ENCODE measurements at regions not wholly inside any gene's neighbourhood (a gene's known extent, or its start where the extent isn't known, plus 50 kb on each side); places are given as distances from the start of the nearest gene placed in this dataset.

DNA sequence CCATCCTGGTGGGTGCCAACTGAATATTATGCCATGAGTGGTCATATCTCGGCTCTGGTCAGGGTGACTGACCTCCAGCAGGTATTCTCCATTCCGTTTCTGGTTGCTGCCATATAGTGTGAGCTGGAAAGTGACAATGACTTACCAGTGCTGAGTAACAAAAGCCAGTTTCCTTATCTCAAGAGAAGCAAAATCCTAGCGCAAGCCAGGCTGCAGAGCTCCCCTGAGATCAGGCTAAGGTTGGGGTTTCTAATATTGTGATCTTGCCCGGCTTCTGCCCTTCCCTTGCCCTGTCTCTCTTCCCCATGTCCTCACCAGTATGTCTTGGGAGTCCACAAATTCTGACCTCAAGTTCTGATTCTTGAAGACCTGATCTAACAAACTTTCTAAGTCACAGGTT, 271.3 kb upstream of the SPTLC3 start:
- TF ChIP-seq TAF1 (conservative IDR thresholded peaks at IDR 0.05), result no peak
- TF ChIP-seq HNF4G (IDR thresholded peaks at IDR 0.05), result no peak
- no peak for TF ChIP-seq NR2F2 (IDR thresholded peaks at IDR 0.05)
- TF ChIP-seq JUND (IDR thresholded peaks at IDR 0.05), result no peak
- TF ChIP-seq, protein P1, sequence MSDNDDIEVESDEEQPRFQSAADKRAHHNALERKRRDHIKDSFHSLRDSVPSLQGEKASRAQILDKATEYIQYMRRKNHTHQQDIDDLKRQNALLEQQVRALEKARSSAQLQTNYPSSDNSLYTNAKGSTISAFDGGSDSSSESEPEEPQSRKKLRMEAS (IDR thresholded peaks at IDR 0.05), result no peak
- no peak for TF ChIP-seq GABPA (IDR thresholded peaks at IDR 0.05 in 1 of 2, conservative IDR thresholded peaks at IDR 0.05 in 1 of 2)
- TF ChIP-seq, protein P2, sequence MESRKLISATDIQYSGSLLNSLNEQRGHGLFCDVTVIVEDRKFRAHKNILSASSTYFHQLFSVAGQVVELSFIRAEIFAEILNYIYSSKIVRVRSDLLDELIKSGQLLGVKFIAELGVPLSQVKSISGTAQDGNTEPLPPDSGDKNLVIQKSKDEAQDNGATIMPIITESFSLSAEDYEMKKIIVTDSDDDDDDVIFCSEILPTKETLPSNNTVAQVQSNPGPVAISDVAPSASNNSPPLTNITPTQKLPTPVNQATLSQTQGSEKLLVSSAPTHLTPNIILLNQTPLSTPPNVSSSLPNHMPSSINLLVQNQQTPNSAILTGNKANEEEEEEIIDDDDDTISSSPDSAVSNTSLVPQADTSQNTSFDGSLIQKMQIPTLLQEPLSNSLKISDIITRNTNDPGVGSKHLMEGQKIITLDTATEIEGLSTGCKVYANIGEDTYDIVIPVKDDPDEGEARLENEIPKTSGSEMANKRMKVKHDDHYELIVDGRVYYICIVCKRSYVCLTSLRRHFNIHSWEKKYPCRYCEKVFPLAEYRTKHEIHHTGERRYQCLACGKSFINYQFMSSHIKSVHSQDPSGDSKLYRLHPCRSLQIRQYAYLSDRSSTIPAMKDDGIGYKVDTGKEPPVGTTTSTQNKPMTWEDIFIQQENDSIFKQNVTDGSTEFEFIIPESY (IDR thresholded peaks at IDR 0.05), result no peak
- TF ChIP-seq, protein P3, sequence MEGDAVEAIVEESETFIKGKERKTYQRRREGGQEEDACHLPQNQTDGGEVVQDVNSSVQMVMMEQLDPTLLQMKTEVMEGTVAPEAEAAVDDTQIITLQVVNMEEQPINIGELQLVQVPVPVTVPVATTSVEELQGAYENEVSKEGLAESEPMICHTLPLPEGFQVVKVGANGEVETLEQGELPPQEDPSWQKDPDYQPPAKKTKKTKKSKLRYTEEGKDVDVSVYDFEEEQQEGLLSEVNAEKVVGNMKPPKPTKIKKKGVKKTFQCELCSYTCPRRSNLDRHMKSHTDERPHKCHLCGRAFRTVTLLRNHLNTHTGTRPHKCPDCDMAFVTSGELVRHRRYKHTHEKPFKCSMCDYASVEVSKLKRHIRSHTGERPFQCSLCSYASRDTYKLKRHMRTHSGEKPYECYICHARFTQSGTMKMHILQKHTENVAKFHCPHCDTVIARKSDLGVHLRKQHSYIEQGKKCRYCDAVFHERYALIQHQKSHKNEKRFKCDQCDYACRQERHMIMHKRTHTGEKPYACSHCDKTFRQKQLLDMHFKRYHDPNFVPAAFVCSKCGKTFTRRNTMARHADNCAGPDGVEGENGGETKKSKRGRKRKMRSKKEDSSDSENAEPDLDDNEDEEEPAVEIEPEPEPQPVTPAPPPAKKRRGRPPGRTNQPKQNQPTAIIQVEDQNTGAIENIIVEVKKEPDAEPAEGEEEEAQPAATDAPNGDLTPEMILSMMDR (IDR thresholded peaks at IDR 0.05; ENCODE audit: low read depth, low read length, missing input control), result no peak
- TF ChIP-seq YY1 (IDR thresholded peaks at IDR 0.05), result no peak
- no peak for TF ChIP-seq FOXA1 (IDR thresholded peaks at IDR 0.05)
- TF ChIP-seq HNF4A (conservative IDR thresholded peaks at IDR 0.05), result no peak
- TF ChIP-seq, protein P4, sequence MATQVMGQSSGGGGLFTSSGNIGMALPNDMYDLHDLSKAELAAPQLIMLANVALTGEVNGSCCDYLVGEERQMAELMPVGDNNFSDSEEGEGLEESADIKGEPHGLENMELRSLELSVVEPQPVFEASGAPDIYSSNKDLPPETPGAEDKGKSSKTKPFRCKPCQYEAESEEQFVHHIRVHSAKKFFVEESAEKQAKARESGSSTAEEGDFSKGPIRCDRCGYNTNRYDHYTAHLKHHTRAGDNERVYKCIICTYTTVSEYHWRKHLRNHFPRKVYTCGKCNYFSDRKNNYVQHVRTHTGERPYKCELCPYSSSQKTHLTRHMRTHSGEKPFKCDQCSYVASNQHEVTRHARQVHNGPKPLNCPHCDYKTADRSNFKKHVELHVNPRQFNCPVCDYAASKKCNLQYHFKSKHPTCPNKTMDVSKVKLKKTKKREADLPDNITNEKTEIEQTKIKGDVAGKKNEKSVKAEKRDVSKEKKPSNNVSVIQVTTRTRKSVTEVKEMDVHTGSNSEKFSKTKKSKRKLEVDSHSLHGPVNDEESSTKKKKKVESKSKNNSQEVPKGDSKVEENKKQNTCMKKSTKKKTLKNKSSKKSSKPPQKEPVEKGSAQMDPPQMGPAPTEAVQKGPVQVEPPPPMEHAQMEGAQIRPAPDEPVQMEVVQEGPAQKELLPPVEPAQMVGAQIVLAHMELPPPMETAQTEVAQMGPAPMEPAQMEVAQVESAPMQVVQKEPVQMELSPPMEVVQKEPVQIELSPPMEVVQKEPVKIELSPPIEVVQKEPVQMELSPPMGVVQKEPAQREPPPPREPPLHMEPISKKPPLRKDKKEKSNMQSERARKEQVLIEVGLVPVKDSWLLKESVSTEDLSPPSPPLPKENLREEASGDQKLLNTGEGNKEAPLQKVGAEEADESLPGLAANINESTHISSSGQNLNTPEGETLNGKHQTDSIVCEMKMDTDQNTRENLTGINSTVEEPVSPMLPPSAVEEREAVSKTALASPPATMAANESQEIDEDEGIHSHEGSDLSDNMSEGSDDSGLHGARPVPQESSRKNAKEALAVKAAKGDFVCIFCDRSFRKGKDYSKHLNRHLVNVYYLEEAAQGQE (IDR thresholded peaks at IDR 0.05), result no peak
- no peak for TF ChIP-seq RXRA (IDR thresholded peaks at IDR 0.05)
- no peak for TF ChIP-seq FOXA2 (IDR thresholded peaks at IDR 0.05)
- H3K4me1 ChIP-seq (ENCODE audit: control insufficient read depth in 4 of 4, insufficient read depth in 4 of 4, low read length in 3 of 4), result no peaks in the 10 kb centered on the region
- H3K4me3 ChIP-seq (ENCODE audit: low read depth in 1 of 3, low read length in 3 of 3), result no peak overlapping the region
- no peak overlapping the region for H3K27ac ChIP-seq (ENCODE audit: low read depth in 1 of 2, low read length in 2 of 2)
- H3K27me3 ChIP-seq (ENCODE audit: control insufficient read depth in 4 of 4, insufficient read depth in 4 of 4, low read length in 3 of 4), result peaks cover 0 to 2% (median 0%) of the 10 kb centered on the region in 4 donors
- WGBS, result 62% methylated on average over 4 of the region's 4 CpGs
- no peaks in the 10 kb centered on the region for H3K36me3 ChIP-seq (ENCODE audit: control insufficient read depth in 4 of 4, insufficient read depth in 3 of 4, low read depth in 1 of 4, low read length in 3 of 4)
- no peaks in the 10 kb centered on the region for H3K9me3 ChIP-seq (ENCODE audit: control insufficient read depth in 4 of 4, low read length in 3 of 4)
- DNase-seq (ENCODE audit: low spot score), result no peak
- no peak overlapping the region for H3K9ac ChIP-seq (ENCODE audit: low read depth in 1 of 2, low read length in 2 of 2)

DNA sequence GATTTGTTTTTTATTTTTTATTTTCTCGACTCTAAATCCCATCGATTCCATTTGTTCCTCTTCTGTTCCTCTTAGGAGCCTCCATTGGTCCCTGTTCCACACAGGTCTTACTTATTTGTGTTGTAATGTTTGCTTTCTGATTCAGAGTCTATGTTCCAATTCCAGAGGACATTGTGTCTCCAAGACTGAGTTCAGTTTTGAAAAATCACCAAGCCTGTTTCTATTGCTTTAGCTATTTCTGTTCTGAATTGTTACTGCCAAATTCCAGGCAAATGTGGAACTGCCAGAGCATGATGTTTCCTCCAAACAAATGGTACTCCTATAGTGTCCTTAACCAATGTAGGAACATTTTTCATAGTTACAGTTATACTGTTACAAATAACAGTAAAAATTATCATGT, 270.9 kb upstream of the SPTLC3 start:
- no peak overlapping the region for H3K9ac ChIP-seq (ENCODE audit: low read depth in 1 of 2, low read length in 2 of 2)
- DNase-seq (ENCODE audit: low spot score), result no peak
- H3K27ac ChIP-seq (ENCODE audit: low read depth in 1 of 2, low read length in 2 of 2), result no peak overlapping the region
- no peak overlapping the region for H3K4me3 ChIP-seq (ENCODE audit: low read depth in 1 of 3, low read length in 3 of 3)
- no peaks in the 10 kb centered on the region for H3K4me1 ChIP-seq (ENCODE audit: control insufficient read depth in 4 of 4, insufficient read depth in 4 of 4, low read length in 3 of 4)
- 81% methylated on average over 2 of the region's 2 CpGs for WGBS
- H3K27me3 ChIP-seq (ENCODE audit: control insufficient read depth in 4 of 4, insufficient read depth in 4 of 4, low read length in 3 of 4), result peaks cover 0 to 2% (median 0%) of the 10 kb centered on the region in 4 donors
- H3K36me3 ChIP-seq (ENCODE audit: control insufficient read depth in 4 of 4, insufficient read depth in 3 of 4, low read depth in 1 of 4, low read length in 3 of 4), result no peaks in the 10 kb centered on the region
- TF ChIP-seq RAD21 (IDR thresholded peaks at IDR 0.05), result no peak
- TF ChIP-seq GABPA (IDR thresholded peaks at IDR 0.05 in 1 of 2, conservative IDR thresholded peaks at IDR 0.05 in 1 of 2), result no peak
- TF ChIP-seq, protein P1 (IDR thresholded peaks at IDR 0.05), result no peak
- no peak for TF ChIP-seq NR2F2 (IDR thresholded peaks at IDR 0.05)
- no peak for TF ChIP-seq YY1 (IDR thresholded peaks at IDR 0.05)
- H3K9me3 ChIP-seq (ENCODE audit: control insufficient read depth in 4 of 4, low read length in 3 of 4), result no peaks in the 10 kb centered on the region
